Activated CD4-positive, alpha-beta T cell treated with anti-CD3 and anti-CD28 coated beads for 48 hours (primary cell): ENCODE measurements at regions not wholly inside any gene's neighbourhood (a gene's known extent, or its start where the extent isn't known, plus 50 kb on each side); places are given as distances from the start of the nearest gene placed in this dataset.

Experiments
- DNase-seq: peaks from one replicate; pipeline ENCODE4 v3.0.0-alpha.2; 2020

GRCh38 chr9:26026423-26027100 is 348.3 kb upstream of the TUSC1 start:
- DNase-seq: no peak

GRCh38 chr9:26013199-26013598 is 335.0 kb upstream of the TUSC1 start:
- DNase-seq: no peak

GRCh38 chr9:26012797-26013196 is 334.6 kb upstream of the TUSC1 start:
- DNase-seq: no peak

GRCh38 chr9:25994605-25995004 is 316.4 kb upstream of the TUSC1 start:
- no peak for DNase-seq

- no peak for DNase-seq
These were observed 312.1 kb upstream of the TUSC1 start for GRCh38 chr9:25990376-25990775.

- DNase-seq: no peak
These were observed 297.4 kb upstream of the TUSC1 start for GRCh38 chr9:25975667-25976066.

- peak; percentile 5 for DNase-seq
These were observed 286.0 kb upstream of the TUSC1 start for GRCh38 chr9:25964239-25964638.

- no peak for DNase-seq
These were observed 281.9 kb upstream of the TUSC1 start for GRCh38 chr9:25960178-25960577.

GRCh38 chr9:25954209-25954608 is 276.0 kb upstream of the TUSC1 start:
- no peak for DNase-seq

GRCh38 chr9:25948182-25948581 is 269.9 kb upstream of the TUSC1 start:
- DNase-seq: no peak

GRCh38 chr9:25939126-25939525 is 260.9 kb upstream of the TUSC1 start:
- no peak for DNase-seq

GRCh38 chr9:25936031-25936430 is 257.8 kb upstream of the TUSC1 start:
- DNase-seq: no peak

GRCh38 chr9:25935188-25935587 is 256.9 kb upstream of the TUSC1 start:
- DNase-seq: no peak

GRCh38 chr9:25918761-25919160 is 240.5 kb upstream of the TUSC1 start:
- no peak for DNase-seq

- DNase-seq: no peak
These were observed 239.6 kb upstream of the TUSC1 start for GRCh38 chr9:25917731-25918362.

- DNase-seq: no peak
These were observed 235.6 kb upstream of the TUSC1 start for GRCh38 chr9:25913806-25914205.

- no peak for DNase-seq
These were observed 226.5 kb upstream of the TUSC1 start for GRCh38 chr9:25904701-25905100.

GRCh38 chr9:25891527-25891926 is 213.3 kb upstream of the TUSC1 start:
- no peak for DNase-seq

GRCh38 chr9:25889661-25890060 is 211.4 kb upstream of the TUSC1 start:
- no peak for DNase-seq

GRCh38 chr9:25876248-25876647 is 198.0 kb upstream of the TUSC1 start:
- DNase-seq: no peak

- no peak for DNase-seq
These were observed 186.3 kb upstream of the TUSC1 start for GRCh38 chr9:25864509-25864908.

- no peak for DNase-seq
These were observed 183.2 kb upstream of the TUSC1 start for GRCh38 chr9:25861421-25861820.

- no peak for DNase-seq
These were observed 178.9 kb upstream of the TUSC1 start for GRCh38 chr9:25857147-25857546.

- DNase-seq: no peak
These were observed 172.6 kb upstream of the TUSC1 start for GRCh38 chr9:25850803-25851202.

- DNase-seq: no peak
These were observed 167.6 kb upstream of the TUSC1 start for GRCh38 chr9:25845867-25846266.
